Progenitor cell of endocrine pancreas (in vitro differentiated cells): ENCODE measurements at regions not wholly inside any gene's neighbourhood (a gene's known extent, or its start where the extent isn't known, plus 50 kb on each side); places are given as distances from the start of the nearest gene placed in this dataset.

Experiments
- DNase-seq: peaks from one replicate; pipeline ENCODE4 v3.0.0; 2021; ENCODE audit warnings: low spot score; ENCODE audit not compliant: unreplicated experiment
- H3K27ac Mint-ChIP-seq: 2 replicates; pipeline ENCODE4 v1.8.0; 2021; ENCODE audit warnings: mild to moderate bottlenecking, moderate library complexity, mixed read lengths
- H3K27me3 Mint-ChIP-seq: 2 replicates; pipeline ENCODE4 v1.8.0; 2021; ENCODE audit warnings: mixed read lengths
- H3K36me3 Mint-ChIP-seq: 2 replicates; pipeline ENCODE4 v1.8.0; 2022; ENCODE audit warnings: mixed read lengths; ENCODE audit not compliant: insufficient read depth
- H3K4me1 Mint-ChIP-seq: 2 replicates; pipeline ENCODE4 v1.8.0; 2021; ENCODE audit warnings: low read depth, mixed read lengths
- H3K4me3 Mint-ChIP-seq: 2 replicates; pipeline ENCODE4 v1.8.0; 2021; ENCODE audit warnings: low read depth, mild to moderate bottlenecking, moderate library complexity, mixed read lengths
- H3K9me3 Mint-ChIP-seq: 2 replicates; pipeline ENCODE4 v1.8.0; 2021; ENCODE audit warnings: low read depth, mixed read lengths
- TF ChIP-seq, protein P1 (sequence below): fragments of 200-600 bp; sonication (generic); IDR thresholded peaks from one replicate; pipeline ENCODE4 v1.5.0; 2021; ENCODE audit warnings: antibody characterized with exemption, mild to moderate bottlenecking; ENCODE audit not compliant: unreplicated experiment

DNA sequence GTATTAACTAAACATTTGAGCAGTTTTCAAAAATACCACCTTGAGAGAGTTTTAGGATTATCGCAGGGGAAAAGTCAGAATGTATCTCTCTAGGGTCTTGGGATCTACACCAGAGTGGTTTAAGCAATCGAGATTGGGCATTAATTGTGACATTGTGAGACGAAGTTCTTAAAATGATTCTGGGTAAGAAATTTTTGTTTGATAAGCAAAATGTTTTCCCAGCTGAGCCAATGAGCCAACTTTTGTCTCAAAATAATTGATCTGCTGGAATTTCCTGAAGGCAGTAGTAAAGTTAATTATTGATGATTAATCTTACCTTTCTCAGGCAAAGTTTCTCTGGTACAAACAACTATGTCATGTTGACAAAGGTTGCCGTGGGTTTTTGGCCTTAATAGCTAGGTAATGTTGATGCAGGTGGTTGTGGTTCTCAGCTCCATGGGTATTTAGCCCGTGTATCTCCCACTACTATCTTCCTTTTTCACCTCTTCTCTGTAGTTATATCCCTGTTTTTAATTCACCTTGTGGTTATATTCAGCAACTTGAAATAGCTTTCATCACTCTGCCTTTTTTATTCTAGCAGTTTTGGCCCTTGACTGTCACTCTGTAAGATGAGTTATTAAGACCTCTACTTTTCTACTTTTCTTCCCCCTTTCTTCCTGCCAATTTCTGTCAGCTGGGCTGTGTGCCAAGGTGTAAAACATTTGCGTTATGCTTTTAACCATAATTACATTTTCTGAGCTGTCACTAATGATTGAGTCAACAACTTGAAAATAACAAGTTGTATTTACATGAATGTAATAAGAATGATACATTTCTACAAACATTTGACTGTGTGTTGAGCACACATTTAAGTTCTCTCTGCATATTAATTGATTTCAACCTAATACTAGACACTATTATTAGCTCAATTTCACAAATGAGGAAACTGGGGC is 368.3 kb upstream of the BTBD3 start:
- no peaks in the 10 kb centered on the region for H3K36me3 Mint-ChIP-seq
- peaks cover 2% of the 10 kb centered on the region for H3K9me3 Mint-ChIP-seq
- TF ChIP-seq, protein P1, sequence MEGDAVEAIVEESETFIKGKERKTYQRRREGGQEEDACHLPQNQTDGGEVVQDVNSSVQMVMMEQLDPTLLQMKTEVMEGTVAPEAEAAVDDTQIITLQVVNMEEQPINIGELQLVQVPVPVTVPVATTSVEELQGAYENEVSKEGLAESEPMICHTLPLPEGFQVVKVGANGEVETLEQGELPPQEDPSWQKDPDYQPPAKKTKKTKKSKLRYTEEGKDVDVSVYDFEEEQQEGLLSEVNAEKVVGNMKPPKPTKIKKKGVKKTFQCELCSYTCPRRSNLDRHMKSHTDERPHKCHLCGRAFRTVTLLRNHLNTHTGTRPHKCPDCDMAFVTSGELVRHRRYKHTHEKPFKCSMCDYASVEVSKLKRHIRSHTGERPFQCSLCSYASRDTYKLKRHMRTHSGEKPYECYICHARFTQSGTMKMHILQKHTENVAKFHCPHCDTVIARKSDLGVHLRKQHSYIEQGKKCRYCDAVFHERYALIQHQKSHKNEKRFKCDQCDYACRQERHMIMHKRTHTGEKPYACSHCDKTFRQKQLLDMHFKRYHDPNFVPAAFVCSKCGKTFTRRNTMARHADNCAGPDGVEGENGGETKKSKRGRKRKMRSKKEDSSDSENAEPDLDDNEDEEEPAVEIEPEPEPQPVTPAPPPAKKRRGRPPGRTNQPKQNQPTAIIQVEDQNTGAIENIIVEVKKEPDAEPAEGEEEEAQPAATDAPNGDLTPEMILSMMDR, result no peak
- H3K27ac Mint-ChIP-seq, result peak overlapping the region; percentile 81
- no peak overlapping the region for H3K4me3 Mint-ChIP-seq
- no peak for DNase-seq
- no peaks in the 10 kb centered on the region for H3K27me3 Mint-ChIP-seq
- peaks cover 29% of the 10 kb centered on the region for H3K4me1 Mint-ChIP-seq

DNA sequence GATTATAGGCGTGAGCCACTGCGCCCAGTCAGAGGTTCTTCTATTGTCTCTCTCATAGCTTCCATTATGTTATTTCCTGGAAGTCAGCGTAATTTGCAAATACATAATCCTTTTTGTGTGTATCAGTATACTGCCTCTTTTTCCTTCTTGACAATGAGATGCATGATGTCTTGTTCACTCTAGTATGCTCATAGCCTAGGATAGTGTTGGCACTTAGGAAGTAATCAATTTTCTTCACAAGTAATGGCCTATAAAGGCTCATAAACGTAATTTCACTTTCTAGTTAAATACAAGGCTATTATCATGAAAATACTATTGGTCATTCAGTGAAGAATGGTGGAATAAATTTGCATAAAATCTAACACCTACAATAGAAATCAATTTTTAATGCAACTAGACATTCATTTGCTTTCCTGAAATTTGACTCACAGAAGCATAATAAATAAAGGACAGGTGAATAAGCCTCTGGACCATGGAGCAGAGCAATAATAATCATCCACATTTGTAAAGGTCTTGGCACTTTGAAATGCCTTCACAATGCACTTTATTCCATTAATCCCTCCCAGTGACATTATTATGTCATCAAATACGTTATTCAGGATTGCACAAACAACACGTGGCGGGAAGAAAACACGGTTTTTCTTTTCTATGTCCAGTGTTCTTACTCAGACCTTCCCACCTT is 366.9 kb upstream of the BTBD3 start:
- H3K36me3 Mint-ChIP-seq, result no peaks in the 10 kb centered on the region
- no peak overlapping the region for H3K4me3 Mint-ChIP-seq
- no peak for DNase-seq
- peaks cover 29% of the 10 kb centered on the region for H3K4me1 Mint-ChIP-seq
- no peak overlapping the region for H3K27ac Mint-ChIP-seq
- peaks cover 2% of the 10 kb centered on the region for H3K9me3 Mint-ChIP-seq
- TF ChIP-seq, protein P1, result no peak
- H3K27me3 Mint-ChIP-seq, result no peaks in the 10 kb centered on the region

DNA sequence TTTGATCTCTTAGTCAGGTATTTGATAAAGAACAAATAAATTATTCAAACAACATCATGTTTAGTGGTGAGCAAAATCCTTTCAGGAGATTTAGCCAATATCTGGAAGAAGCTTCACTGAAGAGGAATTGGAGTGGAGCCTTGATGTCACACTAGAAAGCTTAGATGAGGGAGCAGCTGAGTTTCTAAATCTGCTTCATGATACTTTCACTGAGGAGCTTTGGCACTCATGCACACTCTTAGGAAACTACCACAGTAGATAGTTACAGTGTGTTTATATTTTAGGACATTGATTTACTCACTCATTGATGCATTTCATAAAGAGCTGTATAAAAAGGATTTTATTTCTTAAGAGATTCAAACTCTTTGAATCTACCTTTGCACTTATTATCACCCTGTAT is 366.2 kb upstream of the BTBD3 start:
- TF ChIP-seq, protein P1, result no peak
- H3K9me3 Mint-ChIP-seq, result peaks cover 2% of the 10 kb centered on the region
- H3K27me3 Mint-ChIP-seq, result no peaks in the 10 kb centered on the region
- H3K36me3 Mint-ChIP-seq, result no peaks in the 10 kb centered on the region
- no peak overlapping the region for H3K27ac Mint-ChIP-seq
- no peak overlapping the region for H3K4me3 Mint-ChIP-seq
- peaks cover 30% of the 10 kb centered on the region for H3K4me1 Mint-ChIP-seq
- DNase-seq, result no peak

DNA sequence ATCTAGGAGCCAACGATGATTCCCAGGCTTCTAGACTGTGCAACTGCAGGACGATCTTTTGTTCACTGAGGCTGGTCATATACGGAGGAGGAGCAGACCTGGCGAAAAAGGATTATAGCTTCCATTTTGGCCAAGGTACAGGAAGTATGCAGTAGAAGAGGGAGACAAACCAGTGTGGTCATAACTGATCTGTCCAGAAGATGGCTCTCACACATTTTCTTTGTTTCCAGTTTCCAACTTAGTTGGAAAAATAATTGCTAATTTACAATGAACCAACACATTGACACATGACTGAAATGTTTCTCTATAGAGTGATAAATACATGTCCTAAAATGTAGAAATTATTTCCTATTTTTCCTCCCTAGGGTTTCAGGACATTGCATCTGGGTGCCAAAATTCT is 364.1 kb upstream of the BTBD3 start:
- TF ChIP-seq, protein P1, result peak; percentile 40
- no peak overlapping the region for H3K4me3 Mint-ChIP-seq
- no peak for DNase-seq

DNA sequence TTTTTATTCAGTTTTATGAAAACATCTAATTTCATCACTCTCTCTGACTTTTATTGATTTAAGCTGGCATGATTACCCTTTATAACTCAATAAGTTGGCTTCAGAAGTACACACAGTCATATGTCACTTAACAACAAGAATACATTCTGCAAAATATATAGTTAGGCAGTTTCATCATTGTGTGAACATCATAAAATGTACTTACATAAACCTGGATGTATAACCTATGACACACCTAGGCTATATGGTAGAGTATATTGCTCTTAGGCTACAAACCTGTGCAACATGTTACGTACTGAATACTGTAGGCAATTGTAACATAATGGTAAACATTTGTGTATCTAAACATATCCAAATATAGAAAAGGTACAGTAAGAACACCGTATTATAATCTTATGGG is 362.2 kb upstream of the BTBD3 start:
- Mint-ChIP-seq H3K36me3 (no peaks in the 10 kb centered on the region), H3K4me1 (peaks cover 11% of the 10 kb centered on the region), H3K9me3 (peaks cover 3% of the 10 kb centered on the region), H3K27ac (no peak overlapping the region), H3K4me3 (no peak overlapping the region), H3K27me3 (no peaks in the 10 kb centered on the region)
- DNase-seq, result no peak
- TF ChIP-seq, protein P1, result no peak

More for the DNA sequence above, 364.1 kb upstream of the BTBD3 start:
- H3K4me1 Mint-ChIP-seq, result peaks cover 26% of the 10 kb centered on the region
- no peaks in the 10 kb centered on the region for H3K36me3 Mint-ChIP-seq
- H3K27ac Mint-ChIP-seq, result no peak overlapping the region
- no peaks in the 10 kb centered on the region for H3K27me3 Mint-ChIP-seq
- H3K9me3 Mint-ChIP-seq, result peaks cover 2% of the 10 kb centered on the region
